ENCODE measurements at regions not wholly inside any gene's neighbourhood (a gene's known extent, or its start where the extent isn't known, plus 50 kb on each side); places are given as distances from the start of the nearest gene placed in this dataset.
A peak's percentile ranks its signal among the peaks of the same experiment; 100 is the strongest.

- no peak for DNase-seq
- ATAC-seq, result no peak
Measured at GRCh38 chr6:9518431-9518830, 896.4 kb downstream of the TFAP2A start.

GRCh38 chr6:9517806-9518205 is 897.1 kb downstream of the TFAP2A start:
- DNase-seq, result no peak
- no peak for ATAC-seq

DNA sequence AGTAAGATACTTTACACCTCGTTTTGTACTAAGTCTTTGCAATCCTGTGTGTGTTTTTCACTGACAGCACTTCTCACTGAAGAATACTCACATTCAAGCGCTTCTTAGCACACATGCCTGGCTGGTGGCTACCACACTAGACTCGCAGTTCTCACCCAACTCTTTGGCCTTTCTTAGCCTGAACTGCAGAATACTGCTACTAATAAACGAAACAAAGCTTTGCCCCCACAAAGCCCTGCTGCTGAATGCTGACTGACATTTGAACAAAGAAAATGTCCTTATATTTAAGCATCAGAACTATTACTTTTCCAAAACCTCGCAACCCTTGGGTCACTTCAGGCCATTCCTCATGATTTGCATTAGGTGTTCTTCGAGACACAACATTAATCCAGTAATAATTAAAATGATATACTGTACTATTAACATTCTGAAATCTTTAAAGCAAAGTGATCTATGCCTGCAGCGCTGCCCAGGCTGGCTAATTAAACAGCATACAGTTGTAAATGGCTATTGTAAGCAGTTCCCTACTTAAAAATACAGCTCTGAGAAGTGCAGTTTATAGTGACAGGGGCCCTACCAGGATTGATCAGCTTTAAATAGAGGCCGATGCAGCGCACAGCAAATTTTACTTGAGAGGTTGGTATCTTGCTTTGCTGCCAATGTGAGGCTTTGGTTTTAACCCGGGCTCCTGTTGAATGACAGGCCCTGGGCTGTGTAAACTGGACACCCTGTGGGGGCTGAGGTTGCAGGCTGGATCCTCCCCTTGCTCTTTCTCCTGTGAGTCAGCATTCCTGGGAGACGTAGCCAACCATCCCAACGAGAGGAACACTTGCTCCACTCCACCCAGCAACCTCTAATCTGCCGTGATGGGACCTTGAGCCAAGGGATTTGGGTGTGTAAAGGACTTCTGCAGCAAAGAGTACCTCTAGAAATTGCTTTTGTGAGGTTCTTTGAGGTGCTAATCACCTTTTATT is 899.0 kb downstream of the TFAP2A start:
- ATAC-seq (no peak), DNase-seq (no peak)

DNA sequence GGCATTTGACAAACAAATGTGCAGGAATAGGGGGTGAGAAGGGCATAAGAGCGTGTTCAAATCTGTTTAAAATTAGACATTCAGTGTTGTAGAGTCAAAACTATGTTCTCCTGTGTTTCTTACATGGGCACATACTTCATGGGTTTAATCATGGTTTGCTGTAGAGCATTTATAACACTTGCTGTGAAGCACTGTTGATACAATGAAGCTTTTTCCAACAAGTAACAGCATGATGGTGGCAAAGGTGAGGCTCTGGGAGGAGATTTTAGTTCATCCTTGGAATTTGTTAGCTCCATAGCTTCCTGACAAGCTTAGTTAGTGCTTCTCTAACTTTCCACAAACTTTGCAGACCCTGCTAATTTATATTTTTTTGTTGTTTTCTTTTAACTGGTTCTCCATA is 900.7 kb downstream of the TFAP2A start:
- ATAC-seq (no peak), DNase-seq (no peak)

GRCh38 chr6:9511157-9511556 is 903.7 kb downstream of the TFAP2A start:
- no peak for DNase-seq
- ATAC-seq, result no peak

- DNase-seq (no peak), ATAC-seq (no peak)
Measured at GRCh38 chr6:9507136-9507895, 907.6 kb downstream of the TFAP2A start.

DNA sequence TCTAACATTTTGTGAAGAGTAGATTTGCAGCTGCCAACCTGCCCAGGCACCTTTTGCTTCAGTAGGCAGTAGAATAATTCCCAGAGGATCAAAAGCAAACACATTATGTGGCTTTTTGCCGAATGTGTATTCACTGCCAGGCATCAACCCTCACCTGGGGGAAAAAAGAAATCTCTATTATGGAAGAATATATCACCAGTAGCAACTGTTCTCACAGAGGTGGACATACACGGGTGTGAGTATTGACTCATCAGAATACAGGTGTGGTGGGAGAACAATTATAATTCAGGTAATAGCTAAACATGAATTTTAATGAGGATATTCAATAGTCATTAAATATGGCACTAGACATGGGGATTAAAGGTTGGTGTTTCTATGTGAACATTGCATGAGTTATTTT is 910.7 kb downstream of the TFAP2A start:
- DNase-seq (no peak), ATAC-seq (no peak)

GRCh38 chr6:9503111-9503761 is 911.6 kb downstream of the TFAP2A start:
- DNase-seq (no peak), ATAC-seq (no peak)

DNA sequence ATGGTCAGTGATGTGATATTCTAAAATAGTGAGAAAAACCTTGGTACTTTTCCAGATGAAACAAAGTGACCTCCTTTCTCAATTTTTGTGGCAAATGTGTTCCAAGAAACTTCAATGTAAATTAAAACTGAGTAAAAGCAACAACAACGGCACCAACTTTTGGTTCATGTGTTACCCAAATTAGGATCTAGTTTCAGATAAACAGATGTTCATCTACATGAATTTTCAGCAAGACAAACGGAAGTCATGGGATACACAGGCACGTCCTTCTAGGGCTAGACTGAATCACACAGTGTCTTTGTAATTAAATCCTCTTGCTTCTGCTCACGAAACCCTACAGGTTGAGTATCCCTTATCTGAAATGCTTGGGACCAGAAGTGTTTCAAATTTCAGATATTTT is 915.2 kb downstream of the TFAP2A start:
- DNase-seq (no peak), ATAC-seq (no peak)

- no peak for DNase-seq
- no peak for ATAC-seq
Measured at GRCh38 chr6:9496837-9497236, 918.0 kb downstream of the TFAP2A start.

DNA sequence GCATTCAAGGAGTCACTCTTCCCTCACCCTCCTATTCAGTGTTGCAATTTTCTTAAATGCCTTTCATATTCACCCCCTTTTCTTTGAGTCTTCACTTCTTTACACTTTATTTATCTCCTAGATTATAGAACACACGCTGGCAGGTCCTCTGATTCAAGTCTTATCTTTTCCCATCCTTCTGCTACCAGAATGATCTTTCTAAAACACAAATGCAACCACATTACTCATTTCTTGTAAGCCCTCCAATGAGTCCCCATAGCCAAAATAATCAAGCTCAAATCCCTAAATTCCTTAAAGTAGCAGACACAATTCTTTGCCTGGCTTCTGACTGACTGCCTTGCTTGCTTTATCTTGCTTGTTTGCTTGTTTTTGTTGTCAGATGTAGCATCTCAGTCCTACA is 920.0 kb downstream of the TFAP2A start:
- DNase-seq (no peak), ATAC-seq (no peak)

GRCh38 chr6:9492790-9493189 is 922.1 kb downstream of the TFAP2A start:
- DNase-seq, result no peak
- ATAC-seq, result no peak

- no peak for ATAC-seq
Measured at GRCh38 chr6:9487128-9487527, 927.7 kb downstream of the TFAP2A start.

GRCh38 chr6:9485992-9486391 is 928.9 kb downstream of the TFAP2A start:
- DNase-seq, result no peak

More at GRCh38 chr6:9487128-9487527, 927.7 kb downstream of the TFAP2A start:
- no peak for DNase-seq

DNA sequence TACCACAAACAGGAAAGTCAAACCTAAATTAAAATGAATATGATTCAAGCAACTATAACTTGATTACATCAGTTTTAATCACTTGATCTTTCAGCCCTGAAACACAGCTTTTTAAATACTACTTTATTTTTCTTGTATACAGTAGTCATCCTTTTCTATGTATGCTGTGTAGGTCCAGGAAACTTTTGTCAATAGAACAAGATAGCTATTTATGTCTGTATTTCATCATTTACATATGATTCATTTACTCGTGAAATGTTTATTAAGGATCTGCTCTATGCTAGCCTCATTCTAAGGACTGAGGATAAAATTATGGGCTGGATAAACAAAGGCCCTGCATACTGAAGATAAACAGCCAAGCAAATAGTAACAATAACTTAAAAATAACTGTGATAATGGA is 930.2 kb downstream of the TFAP2A start:
- no peak for ATAC-seq
- DNase-seq, result no peak

More at GRCh38 chr6:9485992-9486391, 928.9 kb downstream of the TFAP2A start:
- no peak for ATAC-seq

DNA sequence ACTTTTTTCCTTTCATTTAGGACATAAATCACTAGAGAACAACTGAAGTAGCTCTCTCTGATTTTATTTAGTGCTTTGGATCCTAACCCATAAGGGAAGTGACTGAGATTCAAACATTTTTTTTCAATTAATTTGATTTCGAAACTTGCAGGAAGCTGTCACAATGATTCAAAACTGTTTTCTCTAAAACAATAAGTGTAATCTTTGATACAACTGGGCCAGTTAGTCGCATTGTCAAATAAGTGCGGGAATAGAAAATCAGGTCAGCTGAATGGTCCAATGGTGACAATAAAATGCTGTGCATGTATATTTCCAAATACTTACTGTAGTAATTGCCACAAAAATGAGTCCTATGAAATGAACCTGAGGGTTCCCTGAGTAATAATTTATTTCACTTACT is 930.8 kb downstream of the TFAP2A start:
- ATAC-seq (no peak), DNase-seq (no peak)

DNA sequence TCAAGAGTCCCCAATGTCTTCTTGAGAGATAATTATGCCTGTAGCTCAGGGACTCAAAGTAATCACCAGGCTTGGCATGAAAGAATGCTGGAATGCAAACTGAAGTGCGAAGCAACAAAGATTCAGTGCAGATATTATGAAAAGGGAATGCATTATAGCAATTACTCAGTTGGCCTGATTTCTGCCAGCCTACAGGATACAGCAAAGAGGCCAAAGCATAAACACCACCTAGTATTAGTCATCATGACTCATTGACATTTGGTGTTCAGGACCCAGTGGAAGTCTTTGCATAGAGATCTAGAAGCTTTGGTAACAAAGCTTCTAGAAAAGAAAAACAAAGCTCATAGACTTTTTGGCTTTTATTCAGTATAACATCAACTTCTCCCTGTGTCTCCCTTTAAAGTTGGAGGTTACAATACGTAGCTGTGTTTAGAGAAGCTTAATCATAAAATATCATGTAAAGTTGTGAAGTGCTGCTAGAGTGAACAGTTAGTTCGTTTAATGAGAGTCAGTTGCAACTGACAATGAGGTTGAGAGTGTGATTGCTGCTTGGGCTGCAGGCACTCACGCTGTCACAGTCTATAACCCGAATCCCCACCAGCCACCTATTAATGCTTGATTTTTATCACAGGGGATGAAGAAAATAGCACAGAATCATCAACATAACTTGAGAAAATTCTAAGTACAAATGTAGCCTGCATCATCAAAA is 932.7 kb downstream of the TFAP2A start:
- ATAC-seq, result peak; percentile 61
- no peak for DNase-seq

- no peak for DNase-seq
- ATAC-seq, result no peak
Measured at GRCh38 chr6:9481292-9482029, 933.4 kb downstream of the TFAP2A start.

DNA sequence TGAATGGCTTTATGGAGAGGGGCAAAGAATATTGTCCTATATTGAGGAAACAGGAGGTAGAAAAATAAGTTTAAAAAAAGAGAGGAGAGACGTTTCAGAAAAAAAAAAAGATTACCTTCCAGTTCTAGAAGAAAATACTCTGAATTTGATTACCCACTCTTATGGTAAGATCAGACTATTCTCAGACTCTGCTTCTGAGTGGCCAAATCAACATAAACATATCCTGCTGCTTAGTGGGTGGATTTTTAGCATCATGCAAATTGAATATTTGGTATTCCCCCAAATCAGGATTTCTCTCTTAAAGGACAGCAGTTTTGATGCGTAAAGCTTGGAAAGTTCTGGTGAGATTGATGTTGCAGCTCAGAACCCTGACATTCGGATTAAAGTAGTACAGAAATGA is 946.6 kb downstream of the TFAP2A start:
- no peak for DNase-seq
- ATAC-seq, result no peak

GRCh38 chr6:9467741-9468140 is 947.1 kb downstream of the TFAP2A start:
- ATAC-seq, result no peak

GRCh38 chr6:9464583-9464982 is 950.3 kb downstream of the TFAP2A start:
- ATAC-seq (no peak), DNase-seq (no peak)

More at GRCh38 chr6:9467741-9468140, 947.1 kb downstream of the TFAP2A start:
- DNase-seq, result no peak

All from stimulated activated naive CD8-positive, alpha-beta T cell treated with anti-CD3 and anti-CD28 coated beads, Interleukin-15, Interleukin-2, amounts not matched to agents 100 U/mL and 50 U/mL, for 24 hours (primary cell).